HEK293 (cell line): ENCODE measurements at regions not wholly inside any gene's neighbourhood (a gene's known extent, or its start where the extent isn't known, plus 50 kb on each side); places are given as distances from the start of the nearest gene placed in this dataset.

Experiments
- GFI1B ChIP-seq: fragments of 450-650 bp; formaldehyde crosslinking; IDR thresholded peaks from 2 replicates; pipeline ENCODE4 v1.5.1; 2016; ENCODE audit warnings: missing biosample characterization, missing genetic modification characterization
- ZFP37 ChIP-seq: fragments of 450-650 bp; formaldehyde crosslinking; IDR thresholded peaks from 2 replicates; pipeline ENCODE4 v1.5.1; 2016; ENCODE audit warnings: missing biosample characterization, missing genetic modification characterization
- ZNF114 ChIP-seq: fragments of 450-650 bp; formaldehyde crosslinking; IDR thresholded peaks from 2 replicates; pipeline ENCODE4 v1.5.0; 2017; ENCODE audit warnings: missing biosample characterization, missing genetic modification characterization
- ZNF202 ChIP-seq: fragments of 450-650 bp; formaldehyde crosslinking; IDR thresholded peaks from 2 replicates; pipeline ENCODE4 v1.5.1; 2016; ENCODE audit warnings: missing biosample characterization, missing genetic modification characterization, borderline replicate concordance
- ZNF292 ChIP-seq: fragments of 450-650 bp; formaldehyde crosslinking; IDR thresholded peaks from 2 replicates; pipeline ENCODE4 v1.5.1; 2016; ENCODE audit warnings: low read depth, missing biosample characterization, missing genetic modification characterization, borderline replicate concordance
- ZNF302 ChIP-seq: fragments of 450-650 bp; formaldehyde crosslinking; IDR thresholded peaks from 2 replicates; pipeline ENCODE4 v1.5.1; 2016; ENCODE audit warnings: missing biosample characterization, missing genetic modification characterization, low read depth
- TF ChIP-seq, protein P1 (sequence below): fragments of 450-650 bp; formaldehyde crosslinking; IDR thresholded peaks from 2 replicates; pipeline ENCODE4 v1.5.1; 2016; ENCODE audit warnings: missing biosample characterization, missing genetic modification characterization
- TF ChIP-seq, protein P2 (sequence below): fragments of 450-650 bp; formaldehyde crosslinking; IDR thresholded peaks from 2 replicates; pipeline ENCODE4 v1.5.1; 2016; ENCODE audit warnings: missing biosample characterization, missing genetic modification characterization
- TF ChIP-seq, protein P3 (sequence below): fragments of 450-650 bp; formaldehyde crosslinking; IDR thresholded peaks from 2 replicates; pipeline ENCODE4 v1.5.1; 2016; ENCODE audit warnings: missing biosample characterization, missing genetic modification characterization
- TF ChIP-seq, protein P4 (sequence below): fragments of 450-650 bp; formaldehyde crosslinking; IDR thresholded peaks from 2 replicates; pipeline ENCODE4 v1.5.1; 2016; ENCODE audit warnings: missing biosample characterization, missing genetic modification characterization

- TF ChIP-seq, protein P1, sequence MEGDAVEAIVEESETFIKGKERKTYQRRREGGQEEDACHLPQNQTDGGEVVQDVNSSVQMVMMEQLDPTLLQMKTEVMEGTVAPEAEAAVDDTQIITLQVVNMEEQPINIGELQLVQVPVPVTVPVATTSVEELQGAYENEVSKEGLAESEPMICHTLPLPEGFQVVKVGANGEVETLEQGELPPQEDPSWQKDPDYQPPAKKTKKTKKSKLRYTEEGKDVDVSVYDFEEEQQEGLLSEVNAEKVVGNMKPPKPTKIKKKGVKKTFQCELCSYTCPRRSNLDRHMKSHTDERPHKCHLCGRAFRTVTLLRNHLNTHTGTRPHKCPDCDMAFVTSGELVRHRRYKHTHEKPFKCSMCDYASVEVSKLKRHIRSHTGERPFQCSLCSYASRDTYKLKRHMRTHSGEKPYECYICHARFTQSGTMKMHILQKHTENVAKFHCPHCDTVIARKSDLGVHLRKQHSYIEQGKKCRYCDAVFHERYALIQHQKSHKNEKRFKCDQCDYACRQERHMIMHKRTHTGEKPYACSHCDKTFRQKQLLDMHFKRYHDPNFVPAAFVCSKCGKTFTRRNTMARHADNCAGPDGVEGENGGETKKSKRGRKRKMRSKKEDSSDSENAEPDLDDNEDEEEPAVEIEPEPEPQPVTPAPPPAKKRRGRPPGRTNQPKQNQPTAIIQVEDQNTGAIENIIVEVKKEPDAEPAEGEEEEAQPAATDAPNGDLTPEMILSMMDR (tag by site-specific recombination): no peak
- TF ChIP-seq, protein P2, sequence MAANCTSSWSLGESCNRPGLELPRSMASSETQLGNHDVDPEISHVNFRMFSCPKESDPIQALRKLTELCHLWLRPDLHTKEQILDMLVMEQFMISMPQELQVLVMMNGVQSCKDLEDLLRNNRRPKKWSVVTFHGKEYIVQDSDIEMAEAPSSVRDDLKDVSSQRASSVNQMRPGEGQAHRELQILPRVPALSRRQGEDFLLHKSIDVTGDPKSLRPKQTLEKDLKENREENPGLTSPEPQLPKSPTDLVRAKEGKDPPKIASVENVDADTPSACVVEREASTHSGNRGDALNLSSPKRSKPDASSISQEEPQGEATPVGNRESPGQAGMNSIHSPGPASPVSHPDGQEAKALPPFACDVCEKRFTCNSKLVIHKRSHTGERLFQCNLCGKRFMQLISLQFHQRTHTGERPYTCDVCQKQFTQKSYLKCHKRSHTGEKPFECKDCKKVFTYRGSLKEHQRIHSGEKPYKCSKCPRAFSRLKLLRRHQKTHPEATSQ (tag by site-specific recombination): no peak
- TF ChIP-seq ZNF302 (tag by site-specific recombination): no peak
- TF ChIP-seq ZNF292 (tag by site-specific recombination): no peak
- TF ChIP-seq, protein P3, sequence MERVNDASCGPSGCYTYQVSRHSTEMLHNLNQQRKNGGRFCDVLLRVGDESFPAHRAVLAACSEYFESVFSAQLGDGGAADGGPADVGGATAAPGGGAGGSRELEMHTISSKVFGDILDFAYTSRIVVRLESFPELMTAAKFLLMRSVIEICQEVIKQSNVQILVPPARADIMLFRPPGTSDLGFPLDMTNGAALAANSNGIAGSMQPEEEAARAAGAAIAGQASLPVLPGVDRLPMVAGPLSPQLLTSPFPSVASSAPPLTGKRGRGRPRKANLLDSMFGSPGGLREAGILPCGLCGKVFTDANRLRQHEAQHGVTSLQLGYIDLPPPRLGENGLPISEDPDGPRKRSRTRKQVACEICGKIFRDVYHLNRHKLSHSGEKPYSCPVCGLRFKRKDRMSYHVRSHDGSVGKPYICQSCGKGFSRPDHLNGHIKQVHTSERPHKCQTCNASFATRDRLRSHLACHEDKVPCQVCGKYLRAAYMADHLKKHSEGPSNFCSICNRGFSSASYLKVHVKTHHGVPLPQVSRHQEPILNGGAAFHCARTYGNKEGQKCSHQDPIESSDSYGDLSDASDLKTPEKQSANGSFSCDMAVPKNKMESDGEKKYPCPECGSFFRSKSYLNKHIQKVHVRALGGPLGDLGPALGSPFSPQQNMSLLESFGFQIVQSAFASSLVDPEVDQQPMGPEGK (tag by site-specific recombination): no peak
- no peak for TF ChIP-seq ZFP37 (tag by site-specific recombination)
- no peak for TF ChIP-seq ZNF114 (tag by site-specific recombination)
- TF ChIP-seq GFI1B (tag by site-specific recombination): no peak
- TF ChIP-seq ZNF202 (tag by site-specific recombination): no peak
- TF ChIP-seq, protein P4, sequence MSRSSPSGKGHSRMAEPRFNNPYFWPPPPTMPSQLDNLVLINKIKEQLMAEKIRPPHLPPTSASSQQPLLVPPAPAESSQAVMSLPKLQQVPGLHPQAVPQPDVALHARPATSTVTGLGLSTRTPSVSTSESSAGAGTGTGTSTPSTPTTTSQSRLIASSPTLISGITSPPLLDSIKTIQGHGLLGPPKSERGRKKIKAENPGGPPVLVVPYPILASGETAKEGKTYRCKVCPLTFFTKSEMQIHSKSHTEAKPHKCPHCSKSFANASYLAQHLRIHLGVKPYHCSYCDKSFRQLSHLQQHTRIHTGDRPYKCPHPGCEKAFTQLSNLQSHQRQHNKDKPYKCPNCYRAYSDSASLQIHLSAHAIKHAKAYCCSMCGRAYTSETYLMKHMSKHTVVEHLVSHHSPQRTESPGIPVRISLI (tag by site-specific recombination): no peak
These were observed 198.2 kb downstream of the CEP135 start for GRCh38 chr4:56146956-56147355.
